Heart left ventricle (tissue), 16 donors: ENCODE measurements at regions not wholly inside any gene's neighbourhood (a gene's known extent, or its start where the extent isn't known, plus 50 kb on each side); places are given as distances from the start of the nearest gene placed in this dataset.
A peak's percentile ranks its signal among the peaks of the same experiment; 100 is the strongest.

Experiments
- ATAC-seq, 4 donors: fragments of 200-7000 bp; cut with Tn5 transposase; one replicate each; pipeline ENCODE4 v1.9.1; 2020 to 2022; ENCODE audit warnings: moderate library complexity in 4 of 4, mild to moderate bottlenecking in 3 of 4, moderate number of reproducible peaks in 1 of 4
- DNase-seq, 5 donors: peaks; one replicate each; pipeline ENCODE4 v3.0.0-alpha.2; 2020
- H3K27ac ChIP-seq, 12 donors: fragments of 200-600 bp; sonication (generic) in 4 of 12; one replicate each; pipeline versions ENCODE4 v1.5.0 to v1.8.0; 2016 to 2022; ENCODE audit warnings: mild to moderate bottlenecking in 2 of 12
- H3K27me3 ChIP-seq, 9 donors: fragments of 200-600 bp; sonication (generic) in 2 of 9; one replicate each; pipeline versions ENCODE4 v1.5.1 to v1.8.0; 2016 to 2022; ENCODE audit warnings: mild to moderate bottlenecking in 3 of 9
- H3K36me3 ChIP-seq, 9 donors: fragments of 200-600 bp; sonication (generic) in 2 of 9; one replicate each; pipeline versions ENCODE4 v1.5.0 to v1.8.0; 2018 to 2022; ENCODE audit warnings: mild to moderate bottlenecking in 2 of 9
- H3K4me1 ChIP-seq, 12 donors: fragments of 200-600 bp; sonication (generic) in 4 of 12; one replicate each; pipeline versions ENCODE4 v1.5.0 to v1.8.0; 2016 to 2022; ENCODE audit warnings: mild to moderate bottlenecking in 3 of 12
- H3K4me3 ChIP-seq, 12 donors: fragments of 200-600 bp; sonication (generic) in 4 of 12; one replicate each; pipeline versions ENCODE4 v1.5.0 to v1.8.0; 2017 to 2022; ENCODE audit warnings: mild to moderate bottlenecking in 9 of 12, moderate library complexity in 4 of 12
- H3K9me3 ChIP-seq, 12 donors: fragments of 200-600 bp; sonication (generic) in 4 of 12; one replicate each; pipeline versions ENCODE4 v1.5.0 to v1.8.0; 2016 to 2022; ENCODE audit warnings: mild to moderate bottlenecking in 1 of 12
- CTCF ChIP-seq, 12 donors: fragments of 200-600 bp; sonication (generic) in 4 of 12; IDR thresholded peaks; one replicate each; pipeline versions ENCODE4 v1.5.0 to v1.8.0; 2018 to 2022; ENCODE audit warnings: antibody characterized with exemption in 12 of 12, mild to moderate bottlenecking in 5 of 12
- POLR2A ChIP-seq, 2 donors: fragments of 450-650 bp; IDR thresholded peaks; one replicate each; pipeline ENCODE4 v1.6.1; 2017; ENCODE audit warnings: antibody characterized with exemption in 2 of 2, mild to moderate bottlenecking in 2 of 2, moderate library complexity in 2 of 2
- WGBS, 4 donors: extraction: QIAGEN DNeasy Blood & Tissue Kit in 2 of 4; methylation state at CpG; one replicate each; pipeline versions ENCODE4 v1.1.5 to v1.1.7; 2013 to 2018; 5-methylcytosine and 5-hydroxymethylcytosine counted together
- intact Hi-C, 10 donors: fragments of 100-400 bp; cut with DNase I; formaldehyde crosslinking; loops; one replicate each; pipeline versions ENCODE4 v1.11.1 to v1.14.2; 2022
- donor health status: ischemic (EF 13 %, LVEDD 7.1; RV severe dilation, severe dysfunction).
- donor health status: healthy with polysubstance abuse.
- donor health status: DM: no; HTN: yes; CAD: no.
- donor health status: DM: no; HTN: no; CAD: no.
- donor health status: ischemic (EF 25% LVEDD 6.9; RV normal size, moderate dysfunction).
- donor health status: ischemic (EF 25% LVEDD 5.7; RV mildly dilated, moderate dysfunction).
- donor health status: healthy.
- donor health status: DM: yes; HTN: yes; CAD: no.
- donor health status: ischemic (EF 35%, LVEDD 5.7; RV mildly dilated, moderate dysfunction).
- donor health status: nonischemic (EF 11% LVEDD 7.7; RV severe dilation, severe dysfunction).
- donor health status: DM: yes; HTN: yes; CAD: no.
- donor health status: PGD.
- donor health status: ischemic (EF 29% LVEDD 5.4; RV normal size, mild dysfunction).
- donor health status: nonischemic (EF 23%, LVEDD 6.1; RV moderate dilation, normal function).

GRCh38 chr9:91114450-91114849 lies 247.3 kb downstream of the AUH start:
- Histone ChIP-seq H3K9me3 (peaks cover 0 to 21% (median 9%) of the 10 kb centered on the region in 12 donors), H3K36me3 (no peaks in the 10 kb centered on the region), H3K27ac (no peak overlapping the region), H3K4me3 (no peak overlapping the region), H3K27me3 (no peaks in the 10 kb centered on the region), H3K4me1 (peaks cover 0 to 31% (median 16%) of the 10 kb centered on the region in 12 donors)
- intact Hi-C loops: loop anchor here in 1 of 10 donors (10.0 kb wide), 1 partner anchor 80 kb away; no protein-coding TSS in a partner anchor
- WGBS, 4 donors: 94 to 95% (median 95%) methylated on average over 1 of the region's 1 CpG
- TF ChIP-seq CTCF (IDR thresholded peaks at IDR 0.05) (no peak), POLR2A (IDR thresholded peaks at IDR 0.05) (no peak)
- DNase-seq: no peak
- no peak for ATAC-seq

GRCh38 chr9:91116211-91116610 lies 245.5 kb downstream of the AUH start:
- H3K36me3 ChIP-seq: no peaks in the 10 kb centered on the region
- ATAC-seq (no peak), DNase-seq (no peak)
- peaks cover 0 to 8% (median 0%) of the 10 kb centered on the region in 12 donors for H3K9me3 ChIP-seq
- WGBS, 4 donors: 31 to 45% (median 39%) methylated on average over 3 of the region's 3 CpGs
- peaks cover 0 to 40% (median 21%) of the 10 kb centered on the region in 12 donors for H3K4me1 ChIP-seq
- intact Hi-C loops: loop anchor here in 4 of 10 donors (5.0 to 10.0 kb wide), 3 partner anchors 76 to 81 kb away; no protein-coding TSS in a partner anchor
- H3K4me3 ChIP-seq: no peak overlapping the region
- TF ChIP-seq CTCF (IDR thresholded peaks at IDR 0.05) (no peak), POLR2A (IDR thresholded peaks at IDR 0.05) (no peak)
- H3K27me3 ChIP-seq: no peaks in the 10 kb centered on the region
- peak overlapping the region in 2 of 12 donors; percentile 6 to 14 for H3K27ac ChIP-seq

- TF ChIP-seq POLR2A (IDR thresholded peaks at IDR 0.05): no peak
- TF ChIP-seq CTCF (IDR thresholded peaks at IDR 0.05): no peak
- ATAC-seq (no peak), DNase-seq (no peak)
- peaks cover 0 to 40% (median 21%) of the 10 kb centered on the region in 12 donors for H3K4me1 ChIP-seq
- no peak overlapping the region for H3K4me3 ChIP-seq
- H3K27ac ChIP-seq: peak overlapping the region in 3 of 12 donors; percentile 6 to 15 (median 14)
- intact Hi-C loops: loop anchor here in 4 of 10 donors (5.0 to 10.0 kb wide), 3 partner anchors 76 to 81 kb away; no protein-coding TSS in a partner anchor
- H3K27me3 ChIP-seq: no peaks in the 10 kb centered on the region
- 95 to 98% (median 96%) methylated on average over 5 of the region's 5 CpGs for WGBS, 4 donors
- no peaks in the 10 kb centered on the region for H3K36me3 ChIP-seq
- peaks cover 0 to 3% (median 0%) of the 10 kb centered on the region in 12 donors for H3K9me3 ChIP-seq
Measured at GRCh38 chr9:91116711-91117110, 245.0 kb downstream of the AUH start.

GRCh38 chr9:91117474-91117891 lies 244.2 kb downstream of the AUH start:
- H3K27me3 ChIP-seq: no peaks in the 10 kb centered on the region
- peak in 1 of 5 donors; percentile 63 for DNase-seq
- H3K27ac ChIP-seq: peak overlapping the region in 10 of 12 donors; percentile 49 to 85 (median 70)
- H3K4me3 ChIP-seq: peak overlapping the region in 9 of 12 donors; percentile 28 to 53 (median 44)
- TF ChIP-seq POLR2A (IDR thresholded peaks at IDR 0.05): no peak
- no peak for TF ChIP-seq CTCF (IDR thresholded peaks at IDR 0.05)
- 69 to 88% (median 81%) methylated on average over 10 to 29 of the region's 29 CpGs for WGBS, 4 donors
- ATAC-seq: peak in 3 of 4 donors; percentile 2 to 11 (median 10)
- H3K36me3 ChIP-seq: no peaks in the 10 kb centered on the region
- intact Hi-C loops: loop anchor here in 4 of 10 donors (5.0 to 10.0 kb wide), 3 partner anchors 75 to 80 kb away; no protein-coding TSS in a partner anchor
- peaks cover 0 to 3% (median 0%) of the 10 kb centered on the region in 12 donors for H3K9me3 ChIP-seq
- peaks cover 0 to 40% (median 21%) of the 10 kb centered on the region in 12 donors for H3K4me1 ChIP-seq
